ENCODE measurements at regions not wholly inside any gene's neighbourhood (a gene's known extent, or its start where the extent isn't known, plus 50 kb on each side); places are given as distances from the start of the nearest gene placed in this dataset.
A peak's percentile ranks its signal among the peaks of the same experiment; 100 is the strongest.

DNA sequence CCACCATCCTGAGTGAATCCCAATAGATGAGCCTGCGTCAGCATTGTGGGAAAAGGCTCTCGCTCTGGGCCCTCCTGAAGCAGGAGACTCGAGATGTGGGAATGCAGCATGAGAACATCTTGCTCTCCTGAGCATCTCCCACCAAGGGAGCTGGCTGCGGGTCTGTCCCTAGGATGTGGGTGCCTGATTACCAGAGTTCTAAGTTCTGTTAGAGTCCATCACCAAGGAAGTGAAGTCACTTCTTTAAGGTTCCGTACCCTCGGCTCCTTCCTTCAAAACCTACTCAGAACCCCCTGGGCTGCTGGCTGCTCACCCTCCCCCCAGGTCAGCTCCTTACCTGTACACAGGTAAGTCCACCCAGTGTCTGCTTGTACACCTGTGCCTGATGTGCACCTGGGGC lies 100.5 kb upstream of the IGLL5 start:
- FAIRE-seq = no peak
- no peak for DNase-seq
- Histone ChIP-seq H3K27me3 (no peaks in the 10 kb centered on the region), H3K36me3 (no peaks in the 10 kb centered on the region), H3K4me1 (no peaks in the 10 kb centered on the region), H3K9me3 (no peaks in the 10 kb centered on the region), H3K4me3 (no peak overlapping the region), H3K27ac (no peak overlapping the region)
- WGBS, 2 donors = 82 to 83% methylated on average over 6 of the region's 6 CpGs
- ATAC-seq = no peak
- TF ChIP-seq, protein P1, sequence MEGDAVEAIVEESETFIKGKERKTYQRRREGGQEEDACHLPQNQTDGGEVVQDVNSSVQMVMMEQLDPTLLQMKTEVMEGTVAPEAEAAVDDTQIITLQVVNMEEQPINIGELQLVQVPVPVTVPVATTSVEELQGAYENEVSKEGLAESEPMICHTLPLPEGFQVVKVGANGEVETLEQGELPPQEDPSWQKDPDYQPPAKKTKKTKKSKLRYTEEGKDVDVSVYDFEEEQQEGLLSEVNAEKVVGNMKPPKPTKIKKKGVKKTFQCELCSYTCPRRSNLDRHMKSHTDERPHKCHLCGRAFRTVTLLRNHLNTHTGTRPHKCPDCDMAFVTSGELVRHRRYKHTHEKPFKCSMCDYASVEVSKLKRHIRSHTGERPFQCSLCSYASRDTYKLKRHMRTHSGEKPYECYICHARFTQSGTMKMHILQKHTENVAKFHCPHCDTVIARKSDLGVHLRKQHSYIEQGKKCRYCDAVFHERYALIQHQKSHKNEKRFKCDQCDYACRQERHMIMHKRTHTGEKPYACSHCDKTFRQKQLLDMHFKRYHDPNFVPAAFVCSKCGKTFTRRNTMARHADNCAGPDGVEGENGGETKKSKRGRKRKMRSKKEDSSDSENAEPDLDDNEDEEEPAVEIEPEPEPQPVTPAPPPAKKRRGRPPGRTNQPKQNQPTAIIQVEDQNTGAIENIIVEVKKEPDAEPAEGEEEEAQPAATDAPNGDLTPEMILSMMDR (IDR thresholded peaks at IDR 0.05) = no peak
- intact Hi-C loops (cut with DNase I) = no loop called here

DNA sequence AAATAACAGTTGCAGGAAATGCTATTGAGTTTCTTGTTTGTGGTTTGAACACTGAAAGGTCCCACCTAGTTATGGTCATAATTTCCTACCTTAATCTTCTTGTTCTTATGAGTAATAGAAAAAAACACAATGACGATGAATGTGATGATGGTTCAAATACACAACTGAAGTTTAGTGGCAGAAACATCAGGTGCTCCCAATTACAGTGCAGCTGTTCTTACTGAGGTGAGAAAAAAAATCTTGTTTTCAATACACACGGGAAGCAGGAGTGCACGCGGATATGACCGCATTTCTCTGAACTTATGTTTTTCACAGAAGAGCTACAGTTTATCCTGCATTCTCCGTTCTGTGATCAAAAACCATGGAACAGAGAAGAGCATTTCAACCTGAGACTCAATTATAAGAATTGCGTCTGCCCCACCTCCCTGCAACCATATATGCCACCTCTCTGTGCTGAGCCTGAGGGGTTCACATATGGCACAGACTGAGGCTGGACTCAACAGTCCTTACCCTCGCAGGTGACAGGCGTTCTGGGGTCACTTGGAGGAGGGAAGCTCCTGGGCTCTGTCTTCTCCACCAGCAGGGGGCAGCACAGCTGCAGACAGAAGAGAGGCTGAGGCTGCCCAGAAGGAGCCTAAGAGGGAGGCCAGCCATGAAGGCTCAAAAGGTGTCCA lies 99.7 kb upstream of the IGLL5 start:
- FAIRE-seq (no peak), ATAC-seq (peak in 3 of 4 donors; percentile 58 to 78 (median 72)), DNase-seq (peak in 5 of 6 donors; percentile 31 to 82 (median 52))
- Histone ChIP-seq H3K27ac (no peak overlapping the region), H3K36me3 (no peaks in the 10 kb centered on the region), H3K9me3 (no peaks in the 10 kb centered on the region), H3K27me3 (no peaks in the 10 kb centered on the region), H3K4me1 (no peaks in the 10 kb centered on the region), H3K4me3 (no peak overlapping the region)
- intact Hi-C loops (cut with DNase I) = no loop called here
- TF ChIP-seq, protein P1 (IDR thresholded peaks at IDR 0.05) = peak; percentile 29 to 57 (median 54)
- 67% methylated on average over 9 of the region's 9 CpGs for WGBS, 2 donors

DNA sequence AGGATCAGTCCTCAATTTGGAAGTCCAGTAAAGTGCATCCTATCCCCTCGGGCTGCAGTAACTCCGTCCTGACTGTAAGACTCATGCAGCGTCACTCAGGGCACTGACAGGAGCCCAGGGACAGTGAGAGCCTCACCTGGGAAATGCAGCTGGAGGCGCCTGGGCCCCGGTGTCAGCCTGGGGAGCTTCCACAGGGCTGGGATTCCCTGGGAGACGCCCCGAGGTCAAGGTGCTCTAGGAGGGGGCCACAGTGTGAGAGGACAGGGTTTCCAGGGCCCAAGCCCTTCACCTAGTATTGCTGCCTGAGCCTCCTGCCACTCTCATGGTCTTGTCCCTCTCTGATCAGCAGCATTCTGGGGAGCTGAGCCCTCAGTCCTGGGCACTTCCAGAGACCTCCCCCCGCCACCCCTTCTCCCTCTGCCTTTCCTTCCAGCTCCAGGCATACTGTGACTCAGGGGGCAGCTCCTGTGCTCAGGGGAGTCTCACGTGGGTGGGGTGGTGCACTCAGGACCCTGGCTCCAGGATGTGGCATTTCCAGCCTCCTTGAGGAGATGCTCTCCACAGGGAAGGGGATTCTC lies 99.1 kb upstream of the IGLL5 start:
- DNase-seq (peak in 1 of 6 donors; percentile 34), FAIRE-seq (no peak), ATAC-seq (no peak)
- TF ChIP-seq, protein P1 (IDR thresholded peaks at IDR 0.05) = no peak
- intact Hi-C loops (cut with DNase I) = no loop called here
- Histone ChIP-seq H3K4me1 (no peaks in the 10 kb centered on the region), H3K27me3 (no peaks in the 10 kb centered on the region), H3K36me3 (no peaks in the 10 kb centered on the region), H3K4me3 (no peak overlapping the region), H3K27ac (no peak overlapping the region), H3K9me3 (no peaks in the 10 kb centered on the region)
- 60 to 69% methylated on average over 9 of the region's 9 CpGs for WGBS, 2 donors

DNA sequence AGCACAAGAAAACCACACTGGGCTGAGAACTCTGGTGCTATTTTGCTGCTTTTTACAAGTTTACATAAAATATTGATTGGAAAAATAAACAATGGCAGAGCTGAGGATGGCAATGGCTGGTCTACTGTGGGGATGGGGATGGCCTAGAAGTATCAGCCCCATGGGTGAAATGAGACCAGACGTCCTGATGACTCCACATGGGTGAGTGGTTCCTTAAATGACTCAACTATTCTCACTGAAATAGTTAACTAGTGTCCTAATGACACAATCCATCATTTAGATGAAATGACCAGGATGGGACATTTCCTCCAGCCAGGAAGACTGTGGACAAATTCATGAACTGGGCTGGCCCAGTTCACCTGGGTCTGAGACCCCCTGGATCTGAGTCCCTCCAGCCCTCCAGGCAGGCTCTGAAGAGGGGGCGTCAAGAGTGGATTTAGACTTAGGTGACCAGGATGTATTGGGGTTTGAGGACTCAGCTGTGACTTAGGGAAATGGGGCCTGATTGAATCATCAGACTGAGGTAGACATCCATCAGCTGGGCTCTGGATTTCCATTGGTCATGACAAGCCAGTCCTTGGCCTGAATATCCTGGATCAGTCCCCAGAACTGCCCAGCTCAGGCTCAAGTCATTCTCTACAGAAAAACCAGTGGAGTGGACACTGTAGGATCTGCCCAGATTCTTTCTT lies 98.2 kb upstream of the IGLL5 start:
- no peaks in the 10 kb centered on the region for H3K27me3 ChIP-seq
- ATAC-seq (no peak), DNase-seq (no peak), FAIRE-seq (no peak)
- no peak overlapping the region for H3K4me3 ChIP-seq
- H3K27ac ChIP-seq = no peak overlapping the region
- no peaks in the 10 kb centered on the region for H3K9me3 ChIP-seq
- H3K4me1 ChIP-seq = no peaks in the 10 kb centered on the region
- H3K36me3 ChIP-seq = no peaks in the 10 kb centered on the region
- TF ChIP-seq, protein P1 (IDR thresholded peaks at IDR 0.05) = no peak
- intact Hi-C loops (cut with DNase I) = no loop called here
- 56 to 66% methylated on average over 2 of the region's 2 CpGs for WGBS, 2 donors
